GM21528 (cell line): ENCODE measurements at regions not wholly inside any gene's neighbourhood (a gene's known extent, or its start where the extent isn't known, plus 50 kb on each side); places are given as distances from the start of the nearest gene placed in this dataset.

Source experiments
- ATAC-seq: cut with Tn5 transposase; IDR thresholded peaks from one replicate; pipeline ENCODE4 v1.9.1; 2021; ENCODE audit warnings: mild to moderate bottlenecking, moderate library complexity; ENCODE audit not compliant: unreplicated experiment, low FRiP score

DNA sequence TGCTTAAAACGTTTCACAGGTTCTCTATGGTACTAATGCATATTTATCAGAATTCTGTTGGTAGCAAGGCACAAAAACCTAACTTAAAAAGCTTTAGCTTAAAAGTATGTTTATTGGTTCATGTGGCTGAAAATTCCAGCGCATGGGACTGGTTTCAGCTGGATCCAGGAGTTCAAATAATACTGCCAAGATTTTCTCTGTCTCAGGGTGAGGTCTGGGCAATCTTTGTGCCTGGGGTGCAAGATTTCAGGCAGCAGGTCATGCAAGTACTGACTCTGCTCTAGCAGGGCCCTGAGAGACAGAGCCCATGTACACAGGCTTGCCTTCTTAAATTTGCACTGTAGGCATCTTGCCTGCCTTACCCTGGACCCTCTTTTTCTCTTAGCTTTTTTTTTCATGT, 134.2 kb upstream of the GAS1 start:
- ATAC-seq, result no peak

DNA sequence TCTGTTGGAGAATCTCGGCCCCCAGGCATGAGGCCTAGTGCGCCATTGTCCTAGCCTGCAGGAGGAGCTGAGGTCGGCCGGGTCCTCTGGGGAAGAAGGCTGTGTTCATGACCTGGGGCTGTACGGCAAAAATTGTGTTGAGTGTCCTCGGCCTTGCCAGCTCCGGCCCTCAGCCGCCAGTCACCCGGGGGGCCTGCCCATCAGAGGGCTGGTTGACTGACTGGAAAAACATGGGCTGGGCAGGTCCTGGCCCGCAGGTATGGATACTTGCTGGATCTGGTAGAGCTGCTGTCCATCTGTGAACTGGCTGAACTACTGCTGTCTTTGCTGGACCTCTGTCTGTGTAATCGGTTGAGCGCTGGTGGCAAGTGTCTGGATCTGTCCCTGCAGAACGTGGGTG, 136.7 kb upstream of the GAS1 start:
- ATAC-seq, result no peak

DNA sequence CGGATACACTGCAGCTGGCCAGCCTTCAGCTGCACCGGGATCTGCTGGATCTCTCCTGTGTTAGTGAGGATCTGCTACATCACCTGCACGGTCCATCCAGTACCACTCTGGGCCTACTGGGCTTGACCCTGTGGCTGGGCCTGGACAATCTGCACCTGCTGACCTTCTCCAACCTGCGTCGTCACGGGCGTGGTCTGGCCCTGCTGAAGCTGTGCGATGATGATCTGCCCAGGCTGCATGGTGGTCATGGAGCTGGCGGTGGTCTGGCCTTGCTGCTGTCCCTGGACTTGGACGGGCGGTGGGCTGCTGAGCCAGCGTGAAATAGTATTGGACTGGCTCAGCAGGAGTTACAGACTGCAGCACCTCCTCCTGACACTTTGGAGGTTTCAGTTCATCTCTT, 137.1 kb upstream of the GAS1 start:
- no peak for ATAC-seq

DNA sequence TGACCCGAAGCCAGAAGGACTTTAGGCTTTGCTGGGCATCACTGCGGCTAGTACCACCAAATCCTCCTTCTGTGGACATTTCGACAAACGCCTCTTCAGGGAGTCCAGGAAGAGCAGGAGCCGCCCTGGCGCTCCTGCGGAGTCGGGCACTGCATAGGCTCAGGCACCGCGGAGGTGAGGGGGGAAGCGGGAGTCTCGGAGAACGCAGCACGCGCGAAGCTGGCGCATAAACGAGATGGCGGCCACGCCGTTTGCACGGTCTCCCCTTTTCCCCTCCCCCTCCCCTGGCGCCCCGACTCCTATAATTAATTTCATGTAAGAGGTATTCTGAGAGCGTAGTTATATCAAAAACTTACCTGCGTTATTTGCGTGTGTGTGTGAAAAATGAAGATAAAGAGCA, 137.8 kb upstream of the GAS1 start:
- ATAC-seq, result no peak

DNA sequence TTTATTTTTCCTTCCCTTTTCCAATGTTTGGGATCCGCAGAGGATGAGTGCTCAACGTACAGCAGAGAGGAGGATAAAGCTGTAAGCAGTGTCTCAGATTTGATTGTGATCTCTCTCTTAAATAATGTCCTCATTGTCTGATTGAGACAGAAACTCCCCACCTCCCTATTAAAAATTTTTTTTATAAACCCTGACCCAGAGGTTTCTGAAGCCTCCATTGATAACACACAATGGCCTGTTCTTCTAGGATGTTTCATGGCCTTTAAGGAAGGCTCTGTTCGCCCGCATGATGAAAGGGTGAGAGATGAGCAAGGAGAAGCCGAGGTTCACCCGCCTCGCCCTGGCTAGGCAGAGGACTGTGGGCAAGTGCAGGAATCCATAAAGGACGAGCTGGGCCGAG, 138.2 kb upstream of the GAS1 start:
- no peak for ATAC-seq

DNA sequence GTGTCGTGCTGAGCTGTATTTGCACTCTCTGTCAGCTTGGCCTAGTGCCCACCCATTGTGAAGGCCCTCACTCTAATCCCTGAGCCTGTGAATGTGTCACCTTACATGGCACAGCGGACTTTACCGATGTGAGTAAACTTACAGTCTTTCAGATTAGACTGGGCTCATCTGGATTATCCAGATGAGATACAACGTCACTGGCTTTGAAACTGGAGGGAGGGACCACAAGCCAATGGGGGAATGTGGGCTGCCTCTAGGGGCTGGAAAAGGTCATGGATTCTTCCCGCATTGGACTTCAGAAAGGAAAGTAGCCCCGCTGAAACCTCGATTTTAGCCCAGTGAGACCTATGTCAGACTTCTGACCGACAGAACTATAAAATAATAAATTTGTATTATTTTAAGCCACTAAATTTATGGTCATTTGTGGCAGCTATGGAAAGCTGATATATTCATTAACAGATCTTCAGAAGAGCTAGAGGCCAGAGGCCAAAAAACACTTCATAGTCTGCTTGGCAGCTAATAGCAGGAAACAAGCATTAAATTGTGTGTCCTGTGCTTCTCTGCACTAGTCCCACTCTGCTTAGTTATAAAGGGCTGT, 139.0 kb upstream of the GAS1 start:
- ATAC-seq, result no peak

DNA sequence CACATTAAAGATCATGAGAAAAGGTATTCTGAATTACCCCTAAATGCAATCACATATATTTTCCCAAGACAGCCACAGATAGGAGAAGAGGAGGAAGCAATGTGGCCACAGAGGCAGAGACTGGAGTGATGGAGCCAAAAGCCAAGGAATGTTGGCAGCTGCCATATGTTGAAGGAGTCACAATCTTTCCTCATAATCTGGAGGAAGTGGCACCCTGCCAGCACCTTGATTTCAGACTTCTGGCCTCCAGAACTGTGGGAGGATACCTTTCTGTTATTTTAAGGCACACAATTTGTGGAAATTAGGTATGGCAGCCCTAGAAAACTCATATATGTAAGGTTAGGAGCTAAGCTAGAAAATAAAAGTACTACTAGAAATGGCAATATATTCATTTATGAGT, 139.9 kb upstream of the GAS1 start:
- no peak for ATAC-seq

- no peak for ATAC-seq
These were observed 140.9 kb upstream of the GAS1 start for GRCh38 chr9:87088192-87088591.

- no peak for ATAC-seq
These were observed 141.5 kb upstream of the GAS1 start for GRCh38 chr9:87088621-87089365.

- ATAC-seq, result no peak
These were observed 142.2 kb upstream of the GAS1 start for GRCh38 chr9:87089506-87089905.

DNA sequence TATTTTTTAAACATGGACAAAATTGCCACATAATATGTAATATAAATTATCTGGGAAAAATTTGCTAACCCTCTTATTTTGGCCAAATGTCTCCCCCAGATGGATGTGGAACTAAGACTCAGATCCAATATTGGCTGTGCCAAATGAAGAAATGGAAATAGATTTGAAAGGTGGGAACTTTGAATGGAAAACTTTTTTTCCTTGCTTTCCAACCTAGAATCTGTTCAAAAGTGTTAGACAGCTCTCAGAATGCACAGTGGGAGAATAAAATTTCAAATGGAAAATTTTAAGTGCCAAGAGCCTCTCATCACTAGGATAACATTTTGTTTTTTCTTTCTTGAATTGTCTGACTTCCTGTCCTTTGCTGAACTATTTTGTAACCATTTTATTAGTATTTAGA, 142.6 kb upstream of the GAS1 start:
- ATAC-seq, result no peak

DNA sequence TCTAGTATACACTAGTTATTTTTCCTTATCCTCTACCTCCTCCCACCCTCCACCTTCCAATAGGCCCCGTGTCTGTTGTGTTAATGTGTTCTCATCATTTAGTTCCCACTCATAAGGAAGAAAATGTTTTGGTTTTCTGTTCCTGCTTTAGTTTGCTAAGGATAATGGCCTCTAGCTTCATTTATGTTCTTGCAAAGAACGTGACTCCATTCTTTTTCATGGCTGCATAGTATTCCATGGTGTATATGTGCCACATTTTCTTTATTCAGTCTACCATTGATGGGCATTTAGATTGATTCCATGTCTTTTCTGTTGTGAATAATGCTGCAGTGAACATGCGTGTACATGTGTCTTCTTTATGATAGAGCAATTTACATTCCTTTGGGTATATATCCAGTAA, 146.5 kb upstream of the GAS1 start:
- no peak for ATAC-seq

- ATAC-seq, result no peak
These were observed 148.6 kb upstream of the GAS1 start for GRCh38 chr9:87095951-87096350.

DNA sequence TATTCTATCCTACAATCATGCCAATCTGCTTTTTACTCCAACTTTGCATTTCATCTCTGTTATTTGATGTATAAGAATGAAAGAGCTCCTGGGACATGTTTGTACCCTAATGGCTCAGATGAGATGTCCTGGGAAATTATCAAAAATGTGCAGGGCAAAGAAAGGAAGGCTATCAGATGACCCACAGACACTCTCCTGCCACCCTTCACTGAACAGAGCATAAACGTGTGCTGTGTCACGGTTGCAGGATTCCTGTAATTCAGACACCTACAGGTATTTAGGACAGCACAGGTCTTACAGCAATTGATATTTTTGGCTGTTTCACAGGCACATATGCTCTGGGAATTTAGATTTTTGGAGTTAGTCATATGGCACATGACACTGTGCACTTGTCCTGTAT, 149.2 kb upstream of the GAS1 start:
- no peak for ATAC-seq

DNA sequence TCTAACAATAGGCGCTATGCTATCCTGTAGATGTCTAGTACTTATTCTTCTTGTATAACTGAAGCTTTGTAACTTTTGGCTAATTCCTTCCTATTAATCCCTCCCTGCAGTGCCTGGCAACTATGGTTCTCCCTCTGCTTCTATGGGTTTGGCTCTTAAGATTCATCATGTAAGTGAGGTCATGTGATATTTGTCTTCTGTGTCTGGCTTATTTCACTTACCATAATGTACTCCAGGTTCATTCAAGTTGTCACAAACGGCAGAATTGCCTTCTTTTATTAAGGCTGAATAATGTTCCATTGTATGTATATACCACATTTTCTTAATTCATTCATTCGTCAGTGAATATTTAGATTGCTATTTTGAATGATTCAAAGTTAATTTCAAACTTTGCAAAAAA, 149.9 kb upstream of the GAS1 start:
- no peak for ATAC-seq

- no peak for ATAC-seq
These were observed 152.1 kb upstream of the GAS1 start for GRCh38 chr9:87099407-87099806.

- no peak for ATAC-seq
These were observed 152.7 kb upstream of the GAS1 start for GRCh38 chr9:87100001-87100400.

- no peak for ATAC-seq
These were observed 154.8 kb upstream of the GAS1 start for GRCh38 chr9:87102126-87102525.

- ATAC-seq, result no peak
These were observed 159.8 kb upstream of the GAS1 start for GRCh38 chr9:87107072-87107471.

DNA sequence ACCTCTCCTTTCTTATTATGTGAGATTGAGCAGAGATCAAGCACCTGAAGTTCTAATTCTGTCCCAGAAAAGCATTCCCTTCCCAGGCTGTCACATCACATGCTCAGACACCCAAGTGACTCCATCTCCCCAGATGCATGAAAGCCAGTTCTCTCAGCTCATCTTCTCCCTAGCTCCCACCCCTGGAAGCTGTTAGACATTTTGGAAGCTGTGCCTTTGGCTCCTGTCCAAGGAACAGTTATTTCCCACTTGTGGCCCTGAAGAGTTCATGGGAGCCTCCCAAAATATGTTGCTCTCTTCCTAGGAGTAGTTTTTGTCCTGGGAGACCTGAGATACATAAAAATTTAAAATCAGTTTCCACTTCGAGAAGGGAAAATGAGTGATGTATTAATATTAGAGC, 161.4 kb upstream of the GAS1 start:
- no peak for ATAC-seq

GRCh38 chr9:87109231-87109631, 161.9 kb upstream of the GAS1 start:
- no peak for ATAC-seq

DNA sequence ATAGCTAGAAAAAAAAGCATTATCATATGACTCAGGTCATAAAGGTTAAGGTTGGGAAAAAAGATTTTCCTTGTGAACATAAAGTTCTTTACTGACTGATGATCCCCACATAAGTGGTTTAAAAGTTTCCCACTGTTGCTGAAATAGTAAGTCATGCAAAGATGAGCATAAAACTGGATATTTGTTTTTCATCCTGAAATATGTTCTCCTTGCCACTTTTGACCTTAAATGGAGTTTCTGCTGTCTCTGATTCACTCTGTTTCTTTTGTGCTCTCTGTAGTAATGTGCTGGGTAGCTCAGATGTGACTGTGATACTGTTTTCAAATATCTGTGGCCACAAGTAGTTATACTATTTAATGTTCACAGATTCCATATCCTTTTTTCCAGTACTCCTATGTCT, 162.5 kb upstream of the GAS1 start:
- no peak for ATAC-seq

DNA sequence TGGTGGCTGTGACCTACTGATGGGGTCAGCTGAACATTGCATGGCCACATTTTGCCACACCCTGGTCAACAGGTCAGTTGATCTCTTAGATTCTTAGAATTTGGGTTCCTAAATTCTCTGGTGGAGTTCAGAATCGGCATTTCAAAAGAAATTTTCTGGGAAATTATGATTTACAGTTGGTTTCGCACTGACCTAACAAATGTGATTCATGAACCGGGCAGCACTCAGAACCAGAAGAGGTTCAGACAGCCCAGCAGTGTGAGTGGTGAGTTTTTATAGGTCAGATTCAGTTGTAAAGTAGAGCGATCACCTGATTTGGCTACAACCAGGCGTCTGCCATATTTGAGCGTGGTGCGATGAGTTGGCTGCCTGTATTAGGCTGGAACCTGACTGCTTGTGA, 163.7 kb upstream of the GAS1 start:
- no peak for ATAC-seq
